GM18519 (cell line): ENCODE measurements at regions not wholly inside any gene's neighbourhood (a gene's known extent, or its start where the extent isn't known, plus 50 kb on each side); places are given as distances from the start of the nearest gene placed in this dataset.

ENCODE experiments used
- ATAC-seq: cut with Tn5 transposase; IDR thresholded peaks from one replicate; pipeline ENCODE4 v1.9.1; 2021; ENCODE audit warnings: mild to moderate bottlenecking, moderate library complexity; ENCODE audit not compliant: unreplicated experiment, low FRiP score

GRCh38 chr10:60446070-60446833 lies 56.6 kb upstream of the ANK3 start:
- no peak for ATAC-seq

GRCh38 chr10:60444494-60445064 lies 54.9 kb upstream of the ANK3 start:
- no peak for ATAC-seq

- no peak for ATAC-seq
Measured at GRCh38 chr10:60443346-60443745, 53.7 kb upstream of the ANK3 start.

- no peak for ATAC-seq
Measured at GRCh38 chr10:60441515-60441914, 51.8 kb upstream of the ANK3 start.

GRCh38 chr10:60439641-60440040 lies 50.0 kb upstream of the ANK3 start:
- ATAC-seq = no peak
